GM12878 (cell line): ENCODE measurements at regions not wholly inside any gene's neighbourhood (a gene's known extent, or its start where the extent isn't known, plus 50 kb on each side); places are given as distances from the start of the nearest gene placed in this dataset.

Experiments
- EGR1 ChIP-seq, 2 experiments: IDR thresholded peaks; 1 replicate in 1 of 2; 2 replicates in 1 of 2; pipeline ENCODE4 v1.6.1; 2011 to 2012; ENCODE audit warnings: low read depth in 2 of 2, low read length in 2 of 2, borderline replicate concordance in 1 of 2, mild to moderate bottlenecking in 1 of 2, moderate library complexity in 1 of 2
- EP300 ChIP-seq, 2 experiments: fragments of 150-350 bp in 1 of 2; IDR thresholded peaks; 2 replicates each; pipeline ENCODE4 v1.6.1; 2011 to 2012; ENCODE audit warnings: low read depth in 2 of 2, low read length in 2 of 2, borderline replicate concordance in 1 of 2, improper control_type of control experiment in 1 of 2, inconsistent platforms in 1 of 2; ENCODE audit not compliant: control insufficient read depth in 1 of 2
- FOS ChIP-seq: IDR thresholded peaks from 3 replicates; pipeline ENCODE4 v1.6.1; 2011; ENCODE audit warnings: borderline replicate concordance; ENCODE audit not compliant: insufficient read length; ENCODE audit errors: extremely low read depth
- SMC3 ChIP-seq: IDR thresholded peaks from 2 replicates; pipeline ENCODE4 v1.6.1; 2011; ENCODE audit warnings: low read length, improper control_type of control experiment, borderline replicate concordance
- YY1 ChIP-seq: IDR thresholded peaks from 2 replicates; pipeline ENCODE4 v1.6.1; 2011; ENCODE audit warnings: low read depth, mild to moderate bottlenecking, low read length
- TF ChIP-seq, protein P1 (sequence below): IDR thresholded peaks from 2 replicates; pipeline ENCODE4 v1.6.1; 2011; ENCODE audit warnings: borderline replicate concordance, low read depth, mild to moderate bottlenecking, moderate library complexity, mixed read lengths, low read length; ENCODE audit not compliant: insufficient read depth; ENCODE audit errors: extremely low read length
- TF ChIP-seq, protein P2 (sequence below), 3 experiments: IDR thresholded peaks in 2 of 3; conservative IDR thresholded peaks in 1 of 3; 2 replicates each; pipeline ENCODE4 v1.5.1; 2011; ENCODE audit warnings: low read depth in 3 of 3, low read length in 3 of 3, mild to moderate bottlenecking in 3 of 3, control low read depth in 2 of 3, moderate library complexity in 2 of 3, inconsistent platforms in 1 of 3, mixed read lengths in 1 of 3; ENCODE audit not compliant: control insufficient read depth in 2 of 3, insufficient read depth in 1 of 3; ENCODE audit errors: extremely low read depth in 1 of 3

GRCh38 chrX:43345166-43345565, 310.9 kb upstream of the MAOA start:
- TF ChIP-seq FOS = no peak
- TF ChIP-seq, protein P1, sequence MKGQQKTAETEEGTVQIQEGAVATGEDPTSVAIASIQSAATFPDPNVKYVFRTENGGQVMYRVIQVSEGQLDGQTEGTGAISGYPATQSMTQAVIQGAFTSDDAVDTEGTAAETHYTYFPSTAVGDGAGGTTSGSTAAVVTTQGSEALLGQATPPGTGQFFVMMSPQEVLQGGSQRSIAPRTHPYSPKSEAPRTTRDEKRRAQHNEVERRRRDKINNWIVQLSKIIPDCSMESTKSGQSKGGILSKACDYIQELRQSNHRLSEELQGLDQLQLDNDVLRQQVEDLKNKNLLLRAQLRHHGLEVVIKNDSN = no peak
- no peak for TF ChIP-seq EGR1 (IDR thresholded peaks at IDR 0.05; ENCODE audit: borderline replicate concordance in 1 of 2, low read depth in 2 of 2, low read length in 2 of 2)
- TF ChIP-seq, protein P2, sequence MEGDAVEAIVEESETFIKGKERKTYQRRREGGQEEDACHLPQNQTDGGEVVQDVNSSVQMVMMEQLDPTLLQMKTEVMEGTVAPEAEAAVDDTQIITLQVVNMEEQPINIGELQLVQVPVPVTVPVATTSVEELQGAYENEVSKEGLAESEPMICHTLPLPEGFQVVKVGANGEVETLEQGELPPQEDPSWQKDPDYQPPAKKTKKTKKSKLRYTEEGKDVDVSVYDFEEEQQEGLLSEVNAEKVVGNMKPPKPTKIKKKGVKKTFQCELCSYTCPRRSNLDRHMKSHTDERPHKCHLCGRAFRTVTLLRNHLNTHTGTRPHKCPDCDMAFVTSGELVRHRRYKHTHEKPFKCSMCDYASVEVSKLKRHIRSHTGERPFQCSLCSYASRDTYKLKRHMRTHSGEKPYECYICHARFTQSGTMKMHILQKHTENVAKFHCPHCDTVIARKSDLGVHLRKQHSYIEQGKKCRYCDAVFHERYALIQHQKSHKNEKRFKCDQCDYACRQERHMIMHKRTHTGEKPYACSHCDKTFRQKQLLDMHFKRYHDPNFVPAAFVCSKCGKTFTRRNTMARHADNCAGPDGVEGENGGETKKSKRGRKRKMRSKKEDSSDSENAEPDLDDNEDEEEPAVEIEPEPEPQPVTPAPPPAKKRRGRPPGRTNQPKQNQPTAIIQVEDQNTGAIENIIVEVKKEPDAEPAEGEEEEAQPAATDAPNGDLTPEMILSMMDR (IDR thresholded peaks at IDR 0.05 in 2 of 3, conservative IDR thresholded peaks at IDR 0.05 in 1 of 3; ENCODE audit: control insufficient read depth in 2 of 3, extremely low read depth in 1 of 3, insufficient read depth in 1 of 3, low read depth in 3 of 3, low read length in 3 of 3) = no peak
- TF ChIP-seq EP300 (IDR thresholded peaks at IDR 0.05; ENCODE audit: borderline replicate concordance in 1 of 2, control insufficient read depth in 1 of 2, low read depth in 2 of 2, low read length in 2 of 2) = no peak
- no peak for TF ChIP-seq YY1
- no peak for TF ChIP-seq SMC3
